ENCODE measurements at regions not wholly inside any gene's neighbourhood (a gene's known extent, or its start where the extent isn't known, plus 50 kb on each side); places are given as distances from the start of the nearest gene placed in this dataset.
"Not testable (repeated sequence)": the region's sequence is repeated elsewhere in the genome, so short reads cannot be mapped to it uniquely, and the experiment has no call there.

- no peak for FAIRE-seq
- no peaks in the 10 kb centered on the region for H3K36me3 ChIP-seq
- H3K27ac ChIP-seq: no peak overlapping the region
- H3K9me3 ChIP-seq: no peaks in the 10 kb centered on the region
- intact Hi-C loops (cut with DNase I): no loop called here
- DNase-seq: no peak
- ATAC-seq: no peak
- no peak overlapping the region for H3K4me3 ChIP-seq
- H3K4me1 ChIP-seq: no peaks in the 10 kb centered on the region
- no peak for TF ChIP-seq CTCF (IDR thresholded peaks at IDR 0.05)
- WGBS, 2 donors: 78 to 83% methylated on average over 5 of the region's 5 CpGs
- H3K27me3 ChIP-seq: no peaks in the 10 kb centered on the region
Observed at GRCh38 chr2:142572346-142573132, 304.9 kb upstream of the KYNU start.

GRCh38 chr2:142571934-142572333 lies 305.5 kb upstream of the KYNU start:
- ATAC-seq: no peak
- no peak for DNase-seq
- Histone ChIP-seq H3K36me3 (no peaks in the 10 kb centered on the region), H3K27me3 (no peaks in the 10 kb centered on the region), H3K27ac (no peak overlapping the region), H3K9me3 (no peaks in the 10 kb centered on the region), H3K4me3 (no peak overlapping the region), H3K4me1 (no peaks in the 10 kb centered on the region)
- WGBS, 2 donors: 61 to 71% methylated on average over 4 of the region's 4 CpGs
- no peak for FAIRE-seq
- TF ChIP-seq CTCF (IDR thresholded peaks at IDR 0.05): no peak
- intact Hi-C loops (cut with DNase I): no loop called here

GRCh38 chr2:142562900-142563299 lies 314.6 kb upstream of the KYNU start:
- DNase-seq (peak in 1 of 6 donors; percentile 36), FAIRE-seq (no peak), ATAC-seq (no peak)
- TF ChIP-seq CTCF (IDR thresholded peaks at IDR 0.05): no peak
- H3K27ac ChIP-seq: no peak overlapping the region
- H3K27me3 ChIP-seq: no peaks in the 10 kb centered on the region
- H3K9me3 ChIP-seq: no peaks in the 10 kb centered on the region
- 74 to 84% methylated on average over 8 of the region's 8 CpGs for WGBS, 2 donors
- H3K4me3 ChIP-seq: no peak overlapping the region
- no peaks in the 10 kb centered on the region for H3K36me3 ChIP-seq
- H3K4me1 ChIP-seq: no peaks in the 10 kb centered on the region
- intact Hi-C loops (cut with DNase I): no loop called here

- WGBS, 2 donors: 75 to 80% methylated on average over 6 of the region's 6 CpGs
- intact Hi-C loops (cut with DNase I): no loop called here
- no peak overlapping the region for H3K27ac ChIP-seq
- H3K27me3 ChIP-seq: no peaks in the 10 kb centered on the region
- no peaks in the 10 kb centered on the region for H3K36me3 ChIP-seq
- DNase-seq: peak in 1 of 6 donors; percentile 45
- H3K9me3 ChIP-seq: no peaks in the 10 kb centered on the region
- no peak overlapping the region for H3K4me3 ChIP-seq
- no peak for FAIRE-seq
- ATAC-seq: no peak
- H3K4me1 ChIP-seq: no peaks in the 10 kb centered on the region
- TF ChIP-seq CTCF (IDR thresholded peaks at IDR 0.05): no peak
Observed at GRCh38 chr2:142561656-142562055, 315.8 kb upstream of the KYNU start.

GRCh38 chr2:142557391-142557790 lies 320.1 kb upstream of the KYNU start:
- Histone ChIP-seq H3K4me1 (no peaks in the 10 kb centered on the region), H3K4me3 (no peak overlapping the region), H3K36me3 (no peaks in the 10 kb centered on the region), H3K9me3 (no peaks in the 10 kb centered on the region), H3K27ac (no peak overlapping the region), H3K27me3 (no peaks in the 10 kb centered on the region)
- intact Hi-C loops (cut with DNase I): no loop called here
- TF ChIP-seq CTCF (IDR thresholded peaks at IDR 0.05): no peak
- ATAC-seq: no peak
- DNase-seq: no peak
- no peak for FAIRE-seq
- 21 to 36% methylated on average over 1 of the region's 1 CpG for WGBS, 2 donors

GRCh38 chr2:142545999-142546398 lies 331.5 kb upstream of the KYNU start:
- FAIRE-seq; ATAC-seq; H3K27ac ChIP-seq; H3K9me3 ChIP-seq; H3K36me3 ChIP-seq; intact Hi-C loops (cut with DNase I); H3K4me3 ChIP-seq; H3K27me3 ChIP-seq; H3K4me1 ChIP-seq: not testable (repeated sequence)
- DNase-seq: peak in 1 of 6 donors; percentile 63
- WGBS, 2 donors: 90 to 91% methylated on average over 22 to 30 of the region's 30 CpGs
